ENCODE measurements at regions not wholly inside any gene's neighbourhood (a gene's known extent, or its start where the extent isn't known, plus 50 kb on each side); places are given as distances from the start of the nearest gene placed in this dataset.

DNA sequence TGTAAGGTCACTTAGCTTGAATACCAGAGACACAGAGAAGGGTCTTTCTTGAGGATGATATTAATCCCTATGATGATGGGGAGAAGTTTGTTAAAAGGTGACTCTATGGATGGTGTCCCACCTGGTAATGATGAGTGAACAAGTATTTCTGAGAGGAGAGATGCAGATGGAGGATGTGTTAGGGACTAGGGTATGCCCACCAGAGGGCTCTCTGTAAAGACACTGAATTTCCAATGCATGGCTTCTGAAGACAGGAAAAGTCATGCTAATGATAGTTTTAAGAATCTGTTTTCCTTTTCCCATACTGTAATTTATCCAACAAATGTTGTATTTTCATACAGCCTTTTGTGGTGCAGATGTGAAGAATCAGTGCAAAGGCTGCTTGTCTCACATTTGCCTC lies 1250.9 kb upstream of the CELF2 start:
- TF ChIP-seq YY1 (IDR thresholded peaks at IDR 0.05; ENCODE audit: low read depth) (no peak), ZBTB7A (IDR thresholded peaks at IDR 0.05; ENCODE audit: low read depth) (no peak), CEBPB (IDR thresholded peaks at IDR 0.05) (no peak), RAD21 (IDR thresholded peaks at IDR 0.05; ENCODE audit: low read depth) (no peak)

DNA sequence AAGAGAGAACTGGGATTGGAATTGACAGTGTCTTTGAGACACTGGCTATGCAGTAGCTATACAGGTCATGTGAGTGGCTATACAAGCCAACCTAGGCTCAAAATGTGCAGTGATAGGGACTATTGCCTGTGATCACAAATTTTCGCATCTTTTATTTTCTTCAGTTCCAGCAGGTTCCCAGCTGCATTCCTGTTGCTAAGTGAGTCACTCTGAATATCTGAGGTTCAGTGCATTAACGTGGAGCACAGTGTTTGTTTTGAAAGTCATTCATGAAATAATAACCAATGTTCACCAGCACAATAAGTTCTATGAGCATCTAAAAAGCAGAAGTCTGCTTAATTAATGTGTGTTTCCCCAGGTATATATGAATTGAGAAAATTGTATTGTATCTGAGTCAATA lies 1236.0 kb upstream of the CELF2 start:
- no peak for TF ChIP-seq RAD21 (IDR thresholded peaks at IDR 0.05; ENCODE audit: low read depth)
- TF ChIP-seq FOXM1 (IDR thresholded peaks at IDR 0.05; ENCODE audit: borderline replicate concordance, low read depth): no peak
- no peak for TF ChIP-seq EP300 (IDR thresholded peaks at IDR 0.05; ENCODE audit: borderline replicate concordance)
- TF ChIP-seq CEBPB (IDR thresholded peaks at IDR 0.05): no peak
- TF ChIP-seq TCF12 (IDR thresholded peaks at IDR 0.05; ENCODE audit: low read depth): no peak
- TF ChIP-seq EGR1 (IDR thresholded peaks at IDR 0.05): no peak
- TF ChIP-seq MAX (IDR thresholded peaks at IDR 0.05): no peak

DNA sequence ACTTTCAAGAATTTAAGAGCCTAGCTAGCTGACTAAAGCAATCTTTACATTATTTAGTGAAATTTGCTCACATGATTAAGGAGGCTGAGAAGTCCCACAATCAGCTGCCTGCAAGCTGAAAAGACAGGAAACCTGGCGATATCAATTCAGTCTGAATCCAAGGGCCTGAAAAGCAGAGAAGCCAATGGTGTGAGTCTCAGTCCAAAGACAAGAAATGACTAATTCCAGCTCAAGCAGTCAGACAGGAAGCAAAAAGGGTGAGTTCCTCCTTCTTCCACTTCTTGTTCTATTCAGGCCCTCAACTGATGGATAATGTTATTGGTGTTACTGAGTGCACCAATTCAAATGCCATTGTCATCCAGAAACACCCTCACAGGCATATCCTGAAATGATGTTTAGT lies 1231.6 kb upstream of the CELF2 start:
- no peak for TF ChIP-seq TEAD4 (IDR thresholded peaks at IDR 0.05)
- TF ChIP-seq USF1 (IDR thresholded peaks at IDR 0.05): no peak
- TF ChIP-seq, protein P1, sequence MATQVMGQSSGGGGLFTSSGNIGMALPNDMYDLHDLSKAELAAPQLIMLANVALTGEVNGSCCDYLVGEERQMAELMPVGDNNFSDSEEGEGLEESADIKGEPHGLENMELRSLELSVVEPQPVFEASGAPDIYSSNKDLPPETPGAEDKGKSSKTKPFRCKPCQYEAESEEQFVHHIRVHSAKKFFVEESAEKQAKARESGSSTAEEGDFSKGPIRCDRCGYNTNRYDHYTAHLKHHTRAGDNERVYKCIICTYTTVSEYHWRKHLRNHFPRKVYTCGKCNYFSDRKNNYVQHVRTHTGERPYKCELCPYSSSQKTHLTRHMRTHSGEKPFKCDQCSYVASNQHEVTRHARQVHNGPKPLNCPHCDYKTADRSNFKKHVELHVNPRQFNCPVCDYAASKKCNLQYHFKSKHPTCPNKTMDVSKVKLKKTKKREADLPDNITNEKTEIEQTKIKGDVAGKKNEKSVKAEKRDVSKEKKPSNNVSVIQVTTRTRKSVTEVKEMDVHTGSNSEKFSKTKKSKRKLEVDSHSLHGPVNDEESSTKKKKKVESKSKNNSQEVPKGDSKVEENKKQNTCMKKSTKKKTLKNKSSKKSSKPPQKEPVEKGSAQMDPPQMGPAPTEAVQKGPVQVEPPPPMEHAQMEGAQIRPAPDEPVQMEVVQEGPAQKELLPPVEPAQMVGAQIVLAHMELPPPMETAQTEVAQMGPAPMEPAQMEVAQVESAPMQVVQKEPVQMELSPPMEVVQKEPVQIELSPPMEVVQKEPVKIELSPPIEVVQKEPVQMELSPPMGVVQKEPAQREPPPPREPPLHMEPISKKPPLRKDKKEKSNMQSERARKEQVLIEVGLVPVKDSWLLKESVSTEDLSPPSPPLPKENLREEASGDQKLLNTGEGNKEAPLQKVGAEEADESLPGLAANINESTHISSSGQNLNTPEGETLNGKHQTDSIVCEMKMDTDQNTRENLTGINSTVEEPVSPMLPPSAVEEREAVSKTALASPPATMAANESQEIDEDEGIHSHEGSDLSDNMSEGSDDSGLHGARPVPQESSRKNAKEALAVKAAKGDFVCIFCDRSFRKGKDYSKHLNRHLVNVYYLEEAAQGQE (IDR thresholded peaks at IDR 0.05; ENCODE audit: low read depth): no peak
- no peak for TF ChIP-seq ZBTB7A (IDR thresholded peaks at IDR 0.05; ENCODE audit: low read depth)
- no peak for TF ChIP-seq FOXM1 (IDR thresholded peaks at IDR 0.05; ENCODE audit: borderline replicate concordance, low read depth)
- TF ChIP-seq CREB1 (IDR thresholded peaks at IDR 0.05; ENCODE audit: low read depth): no peak
- TF ChIP-seq EGR1 (IDR thresholded peaks at IDR 0.05): no peak
- no peak for TF ChIP-seq RAD21 (IDR thresholded peaks at IDR 0.05; ENCODE audit: low read depth)

GRCh38 chr10:9786576-9786975 lies 1231.1 kb upstream of the CELF2 start:
- TF ChIP-seq TAF1 (IDR thresholded peaks at IDR 0.05; ENCODE audit: low read depth) (no peak), CREB1 (IDR thresholded peaks at IDR 0.05; ENCODE audit: low read depth) (no peak), ZBTB7A (IDR thresholded peaks at IDR 0.05; ENCODE audit: low read depth) (no peak), EP300 (IDR thresholded peaks at IDR 0.05; ENCODE audit: borderline replicate concordance) (no peak), FOXM1 (IDR thresholded peaks at IDR 0.05; ENCODE audit: borderline replicate concordance, low read depth) (no peak), NFIC (IDR thresholded peaks at IDR 0.05) (no peak), USF1 (IDR thresholded peaks at IDR 0.05) (no peak), CEBPB (IDR thresholded peaks at IDR 0.05) (no peak)

GRCh38 chr10:9789996-9790395 lies 1227.7 kb upstream of the CELF2 start:
- TF ChIP-seq TEAD4 (IDR thresholded peaks at IDR 0.05) (no peak), CREB1 (IDR thresholded peaks at IDR 0.05; ENCODE audit: low read depth) (no peak), MAX (IDR thresholded peaks at IDR 0.05) (no peak), EP300 (IDR thresholded peaks at IDR 0.05; ENCODE audit: borderline replicate concordance) (no peak), TCF12 (IDR thresholded peaks at IDR 0.05; ENCODE audit: low read depth) (no peak), CEBPB (IDR thresholded peaks at IDR 0.05) (no peak)

- no peak for TF ChIP-seq CREB1 (IDR thresholded peaks at IDR 0.05; ENCODE audit: low read depth)
- no peak for TF ChIP-seq ZBTB7A (IDR thresholded peaks at IDR 0.05; ENCODE audit: low read depth)
- TF ChIP-seq YY1 (IDR thresholded peaks at IDR 0.05; ENCODE audit: low read depth): no peak
- TF ChIP-seq TCF12 (IDR thresholded peaks at IDR 0.05; ENCODE audit: low read depth): no peak
- TF ChIP-seq TAF1 (IDR thresholded peaks at IDR 0.05; ENCODE audit: low read depth): no peak
- no peak for TF ChIP-seq CEBPB (IDR thresholded peaks at IDR 0.05)
- no peak for TF ChIP-seq FOXM1 (IDR thresholded peaks at IDR 0.05; ENCODE audit: borderline replicate concordance, low read depth)
- no peak for TF ChIP-seq MAX (IDR thresholded peaks at IDR 0.05)
- TF ChIP-seq, protein P1 (IDR thresholded peaks at IDR 0.05; ENCODE audit: low read depth): no peak
- no peak for TF ChIP-seq EGR1 (IDR thresholded peaks at IDR 0.05)
These were observed 1225.5 kb upstream of the CELF2 start for GRCh38 chr10:9792181-9792580.

GRCh38 chr10:9796564-9796963 lies 1221.1 kb upstream of the CELF2 start:
- TF ChIP-seq TAF1 (IDR thresholded peaks at IDR 0.05; ENCODE audit: low read depth): no peak
- TF ChIP-seq CREB1 (IDR thresholded peaks at IDR 0.05; ENCODE audit: low read depth): no peak
- no peak for TF ChIP-seq CEBPB (IDR thresholded peaks at IDR 0.05)
- TF ChIP-seq, protein P1 (IDR thresholded peaks at IDR 0.05; ENCODE audit: low read depth): no peak
- no peak for TF ChIP-seq TEAD4 (IDR thresholded peaks at IDR 0.05)
- TF ChIP-seq MAX (IDR thresholded peaks at IDR 0.05): no peak
- no peak for TF ChIP-seq EP300 (IDR thresholded peaks at IDR 0.05; ENCODE audit: borderline replicate concordance)
- no peak for TF ChIP-seq FOXM1 (IDR thresholded peaks at IDR 0.05; ENCODE audit: borderline replicate concordance, low read depth)
- no peak for TF ChIP-seq USF1 (IDR thresholded peaks at IDR 0.05)
- TF ChIP-seq YY1 (IDR thresholded peaks at IDR 0.05; ENCODE audit: low read depth): no peak
- TF ChIP-seq NFIC (IDR thresholded peaks at IDR 0.05): no peak
- no peak for TF ChIP-seq RAD21 (IDR thresholded peaks at IDR 0.05; ENCODE audit: low read depth)
